Fibroblast of the conjunctiva (primary cell): ENCODE measurements at regions not wholly inside any gene's neighbourhood (a gene's known extent, or its start where the extent isn't known, plus 50 kb on each side); places are given as distances from the start of the nearest gene placed in this dataset.
"Not testable (repeated sequence)": the region's sequence is repeated elsewhere in the genome, so short reads cannot be mapped to it uniquely, and the experiment has no call there.

Experiments used
- DNase-seq: peaks from one replicate; pipeline ENCODE4 v3.0.0-alpha.2; 2010; ENCODE audit warnings: low read depth

GRCh38 chr3:187540847-187541246, 129.3 kb downstream of the SST start:
- DNase-seq, result no peak

GRCh38 chr3:187536185-187536584, 134.0 kb downstream of the SST start:
- no peak for DNase-seq

- DNase-seq, result no peak
Observed at GRCh38 chr3:187533797-187534196, 136.4 kb downstream of the SST start.

- no peak for DNase-seq
Observed at GRCh38 chr3:187531831-187532230, 138.4 kb downstream of the SST start.

- DNase-seq, result no peak
Observed at GRCh38 chr3:187522890-187523289, 147.3 kb downstream of the SST start.

- DNase-seq, result no peak
Observed at GRCh38 chr3:187522293-187522692, 147.9 kb downstream of the SST start.

- no peak for DNase-seq
Observed at GRCh38 chr3:187521546-187521945, 148.6 kb downstream of the SST start.

GRCh38 chr3:187520027-187520945, 149.9 kb downstream of the SST start:
- no peak for DNase-seq

- DNase-seq, result no peak
Observed at GRCh38 chr3:187519428-187519890, 150.7 kb downstream of the SST start.

- no peak for DNase-seq
Observed at GRCh38 chr3:187518616-187519015, 150.4 kb downstream of the RTP4 start.

GRCh38 chr3:187518207-187518606, 150.0 kb downstream of the RTP4 start:
- no peak for DNase-seq

GRCh38 chr3:187516446-187517185, 148.4 kb downstream of the RTP4 start:
- DNase-seq, result no peak

GRCh38 chr3:187507905-187508304, 139.7 kb downstream of the RTP4 start:
- no peak for DNase-seq

GRCh38 chr3:187507266-187507665, 139.1 kb downstream of the RTP4 start:
- DNase-seq, result no peak

- DNase-seq, result no peak
Observed at GRCh38 chr3:187504435-187504834, 136.2 kb downstream of the RTP4 start.

GRCh38 chr3:187498211-187498724, 130.1 kb downstream of the RTP4 start:
- DNase-seq, result no peak

GRCh38 chr3:187497052-187497451, 128.9 kb downstream of the RTP4 start:
- no peak for DNase-seq

GRCh38 chr3:187494056-187494455, 125.9 kb downstream of the RTP4 start:
- DNase-seq, result not testable (repeated sequence)

GRCh38 chr3:187491371-187491770, 123.2 kb downstream of the RTP4 start:
- no peak for DNase-seq

- no peak for DNase-seq
Observed at GRCh38 chr3:187490366-187490765, 122.2 kb downstream of the RTP4 start.

GRCh38 chr3:187484547-187485295, 116.5 kb downstream of the RTP4 start:
- DNase-seq, result no peak

GRCh38 chr3:187481426-187481825, 113.2 kb downstream of the RTP4 start:
- DNase-seq, result no peak
